ENCODE measurements at regions not wholly inside any gene's neighbourhood (a gene's known extent, or its start where the extent isn't known, plus 50 kb on each side); places are given as distances from the start of the nearest gene placed in this dataset.
"Not testable (repeated sequence)": the region's sequence is repeated elsewhere in the genome, so short reads cannot be mapped to it uniquely, and the experiment has no call there.

DNA sequence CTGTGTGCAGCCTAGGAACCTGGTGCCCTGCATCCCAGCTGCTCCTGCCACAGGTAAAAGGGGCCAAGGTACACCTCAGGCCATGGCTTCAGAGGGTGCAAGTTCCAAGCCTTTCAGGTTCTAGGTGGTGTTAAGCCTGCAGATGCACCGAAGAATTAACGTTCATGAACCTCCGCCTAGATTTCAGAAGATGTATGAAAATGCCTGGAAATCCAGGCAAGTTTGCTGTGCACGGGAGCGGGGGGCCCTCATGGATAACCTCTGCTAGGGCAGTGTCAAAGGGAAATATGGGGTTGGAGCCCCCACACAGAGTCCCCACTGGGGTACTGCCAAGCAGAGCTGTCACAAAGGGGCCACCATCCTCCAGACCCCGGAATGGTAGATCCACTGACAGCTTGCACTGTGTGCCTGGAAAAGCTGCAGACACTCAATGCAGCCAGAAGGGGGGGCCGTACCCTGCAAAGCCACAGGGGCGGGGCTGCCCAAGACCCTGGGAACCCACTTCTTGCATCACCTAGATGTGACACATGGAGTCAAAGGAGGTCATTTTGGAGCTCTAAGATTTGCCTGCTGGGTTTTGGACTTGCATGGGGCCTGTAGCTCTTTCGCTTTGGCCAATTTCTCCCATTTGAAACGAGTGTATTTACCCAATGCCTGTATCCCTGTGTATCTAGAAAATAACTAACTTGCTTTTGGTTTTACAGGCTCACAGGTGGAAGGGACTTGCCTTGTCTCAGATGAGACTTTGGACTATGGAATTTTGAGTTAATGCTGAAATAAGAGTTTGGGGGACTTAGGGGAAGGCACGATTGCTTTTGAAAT is 145.2 kb upstream of the C1QTNF3 start:
- not testable (repeated sequence) for DNase-seq (ENCODE audit: low spot score)
- TF ChIP-seq CTCF (IDR thresholded peaks at IDR 0.05; ENCODE audit: extremely low read depth, missing control alignments), result peak; percentile 79

DNA sequence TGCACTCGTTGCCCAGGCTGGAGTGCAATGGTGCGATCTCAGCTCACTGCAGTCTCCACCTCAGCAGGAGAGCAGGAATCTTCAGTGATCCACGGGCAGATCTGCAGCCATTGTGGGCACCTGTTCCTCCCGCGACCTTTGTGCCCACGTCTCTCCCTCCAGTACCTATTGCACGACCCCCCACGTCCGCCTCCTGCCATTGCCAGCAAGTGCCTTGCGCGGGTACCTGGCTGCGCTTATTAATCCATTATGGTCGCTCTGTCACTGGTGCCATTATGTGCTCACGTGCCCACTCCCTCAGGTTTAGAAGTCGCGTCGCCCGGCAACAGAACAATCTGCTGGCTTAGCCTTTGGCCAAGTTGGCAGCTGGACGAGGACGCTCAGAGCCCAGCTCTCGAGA is 146.2 kb upstream of the C1QTNF3 start:
- not testable (repeated sequence) for DNase-seq (ENCODE audit: low spot score)

GRCh38 chr5:34189752-34190411 is 146.9 kb upstream of the C1QTNF3 start:
- DNase-seq (ENCODE audit: low spot score), result peak; percentile 18

GRCh38 chr5:34190466-34190865 is 147.5 kb upstream of the C1QTNF3 start:
- not testable (repeated sequence) for DNase-seq (ENCODE audit: low spot score)

GRCh38 chr5:34191279-34191744 is 148.3 kb upstream of the C1QTNF3 start:
- DNase-seq (ENCODE audit: low spot score), result not testable (repeated sequence)

DNA sequence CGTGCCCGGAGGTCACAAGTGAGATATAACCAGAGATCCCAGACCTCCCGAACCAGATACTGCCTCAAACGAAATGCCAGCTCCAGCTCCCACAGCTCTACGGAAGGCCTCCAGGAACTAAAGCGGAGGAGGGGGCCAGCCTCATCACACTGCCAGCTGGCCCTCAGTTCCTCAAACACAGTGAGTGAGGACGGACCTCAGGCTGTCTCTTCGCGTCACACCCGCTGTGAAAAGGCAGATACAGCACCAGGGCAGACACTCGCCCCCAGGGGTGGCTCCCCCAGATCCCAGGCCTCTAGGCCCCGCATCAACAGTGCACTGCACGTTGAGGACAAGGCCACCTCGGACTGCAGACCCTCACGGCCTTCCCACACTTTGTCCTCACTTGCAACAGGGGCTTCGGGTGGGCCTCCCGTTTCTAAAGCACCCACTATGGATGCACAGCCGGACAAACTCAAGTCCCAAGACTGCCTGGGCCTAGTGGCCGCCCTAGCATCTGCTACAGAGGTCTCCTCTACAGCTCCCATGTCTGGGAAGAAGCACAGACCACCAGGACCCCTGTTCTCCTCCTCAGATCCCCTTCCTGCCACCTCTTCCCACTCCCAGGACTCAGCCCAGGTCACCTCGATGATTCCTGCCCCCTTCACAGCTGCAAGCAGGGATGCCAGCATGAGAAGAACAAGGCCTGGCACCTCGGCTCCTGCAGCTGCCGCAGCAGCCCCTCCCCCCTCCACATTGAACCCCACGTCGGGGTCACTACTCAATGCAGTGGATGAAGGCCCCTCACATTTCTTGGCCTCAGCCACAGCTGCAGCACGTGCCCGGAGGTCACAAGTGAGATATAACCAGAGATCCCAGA is 149.3 kb upstream of the C1QTNF3 start:
- not testable (repeated sequence) for DNase-seq (ENCODE audit: low spot score)

DNA sequence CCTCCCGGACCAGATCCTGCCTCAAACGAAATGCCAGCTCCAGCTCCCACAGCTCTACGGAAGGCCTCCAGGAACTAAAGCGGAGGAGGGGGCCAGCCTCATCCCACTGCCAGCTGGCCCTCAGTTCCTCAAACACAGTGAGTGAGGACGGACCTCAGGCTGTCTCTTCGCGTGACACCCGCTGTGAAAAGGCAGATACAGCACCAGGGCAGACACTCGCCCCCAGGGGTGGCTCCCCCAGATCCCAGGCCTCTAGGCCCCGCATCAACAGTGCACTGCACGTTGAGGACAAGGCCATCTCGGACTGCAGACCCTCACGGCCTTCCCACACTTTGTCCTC is 149.9 kb upstream of the C1QTNF3 start:
- DNase-seq (ENCODE audit: low spot score), result not testable (repeated sequence)

- not testable (repeated sequence) for DNase-seq (ENCODE audit: low spot score)
Observed at GRCh38 chr5:34193297-34193696, 150.3 kb upstream of the C1QTNF3 start.

- not testable (repeated sequence) for DNase-seq (ENCODE audit: low spot score)
Observed at GRCh38 chr5:34193804-34194203, 150.8 kb upstream of the C1QTNF3 start.

DNA sequence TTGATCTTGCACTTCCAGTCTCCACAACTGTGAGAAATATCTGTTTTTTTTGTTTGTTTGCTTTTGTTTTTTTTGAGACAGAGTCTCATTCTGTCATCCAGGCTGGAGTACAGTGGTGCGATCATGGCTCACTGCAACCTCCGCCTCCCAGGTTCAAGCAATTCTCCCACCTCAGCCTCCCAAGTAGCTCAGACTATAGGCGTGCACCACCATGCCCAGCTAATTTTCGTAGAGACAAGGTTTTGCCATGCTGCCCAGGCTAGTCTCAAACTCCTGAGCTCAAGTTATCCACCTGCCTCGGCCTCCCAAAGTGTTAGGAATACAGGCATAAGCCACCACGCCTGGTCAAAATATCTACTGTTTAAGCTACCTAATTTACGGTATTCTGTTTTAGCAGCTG is 153.1 kb upstream of the C1QTNF3 start:
- not testable (repeated sequence) for DNase-seq (ENCODE audit: low spot score)

DNA sequence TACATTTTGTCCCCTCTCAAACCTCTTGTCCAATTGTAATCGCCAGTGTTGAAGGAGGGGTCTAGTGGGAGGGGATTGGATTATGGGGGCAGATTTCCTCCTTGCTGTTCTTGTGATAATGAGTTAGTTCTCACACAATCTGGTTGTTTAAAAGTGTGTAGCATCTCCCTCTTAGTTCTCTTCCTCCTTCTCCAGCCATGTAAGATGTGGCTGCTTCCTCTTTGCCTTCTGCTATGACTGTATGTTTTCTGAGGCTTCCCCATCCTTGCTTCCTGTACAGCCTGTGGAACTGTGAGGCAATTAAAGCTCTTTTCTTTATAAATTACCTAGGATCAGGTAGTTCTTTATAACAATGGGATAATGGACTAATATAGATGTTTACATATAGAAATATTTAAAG is 162.3 kb upstream of the C1QTNF3 start:
- DNase-seq (ENCODE audit: low spot score), result not testable (repeated sequence)

- not testable (repeated sequence) for DNase-seq (ENCODE audit: low spot score)
Observed at GRCh38 chr5:34217386-34217785, 174.4 kb upstream of the C1QTNF3 start.

DNA sequence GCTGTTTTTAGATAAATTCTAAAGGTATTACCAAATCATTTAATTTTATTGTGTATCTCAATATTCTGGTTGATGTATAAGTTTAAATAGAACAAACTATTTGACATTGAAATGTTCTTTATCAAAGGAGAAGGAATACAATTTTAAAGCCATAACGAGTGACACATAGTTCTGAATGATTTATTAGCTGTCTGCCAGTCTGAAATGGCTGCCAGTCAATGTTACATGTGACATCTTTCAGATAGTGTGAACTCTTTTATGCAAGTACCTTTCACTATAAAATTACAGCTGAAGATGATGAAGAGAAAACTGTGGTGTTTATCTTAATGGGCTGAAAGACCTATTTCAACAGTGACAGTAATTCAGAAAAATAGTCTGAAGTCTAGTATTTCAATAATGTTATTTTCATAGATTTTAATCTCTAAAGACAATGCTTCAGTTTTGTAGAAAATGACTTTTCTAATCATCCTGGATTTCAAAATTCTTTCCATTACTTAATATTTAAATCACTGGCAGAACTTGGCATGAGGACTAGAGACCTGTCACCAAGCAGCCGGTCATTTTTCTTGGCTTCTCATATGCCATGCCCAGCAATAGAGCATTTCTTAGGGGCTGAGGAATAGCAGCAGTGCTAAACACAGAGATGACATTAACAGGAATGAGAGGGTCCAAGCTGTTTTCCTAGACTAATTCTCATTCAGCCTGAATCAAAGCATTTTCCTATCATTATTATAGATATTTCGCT is 178.5 kb upstream of the C1QTNF3 start:
- not testable (repeated sequence) for DNase-seq (ENCODE audit: low spot score)

DNA sequence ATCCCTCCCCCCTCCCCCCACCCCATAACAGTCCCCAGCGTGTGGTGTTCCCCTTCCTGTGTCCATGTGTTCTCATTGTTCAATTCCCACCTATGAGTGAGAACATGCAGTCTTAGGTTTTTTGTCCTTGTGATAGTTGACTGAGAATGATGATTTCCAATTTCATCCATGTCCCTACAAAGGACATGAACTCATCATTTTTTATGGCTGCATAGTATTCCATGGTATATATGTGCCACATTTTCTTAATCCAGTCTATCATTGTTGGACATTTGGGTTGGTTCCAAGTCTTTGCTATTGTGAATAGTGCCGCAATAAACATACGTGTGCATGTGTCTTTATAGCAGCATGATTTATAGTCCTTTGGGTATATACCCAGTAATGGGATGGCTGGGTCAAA is 180.1 kb upstream of the C1QTNF3 start:
- DNase-seq (ENCODE audit: low spot score), result not testable (repeated sequence)

- not testable (repeated sequence) for DNase-seq (ENCODE audit: low spot score)
Observed at GRCh38 chr5:34230402-34230801, 187.4 kb upstream of the C1QTNF3 start.

DNA sequence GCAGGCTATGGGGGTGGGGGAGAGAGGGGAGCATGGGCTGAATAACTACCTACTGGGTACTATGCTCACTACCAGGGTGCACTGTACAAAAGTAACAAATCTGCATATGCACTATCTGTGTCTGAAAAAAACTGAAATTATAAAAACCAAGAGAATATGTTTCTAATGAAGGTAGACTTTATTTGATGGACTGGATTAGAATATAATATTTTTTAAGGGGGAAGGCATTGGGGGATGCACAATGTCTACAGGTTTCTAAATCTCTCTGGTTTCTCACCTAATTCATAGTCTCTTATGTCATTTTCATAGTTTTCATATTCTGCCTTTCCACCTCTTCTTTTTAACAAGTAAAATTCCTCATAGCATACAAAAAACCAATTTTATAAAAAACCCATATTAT is 200.8 kb upstream of the C1QTNF3 start:
- not testable (repeated sequence) for DNase-seq (ENCODE audit: low spot score)

GRCh38 chr5:34244281-34245031 is 201.4 kb upstream of the C1QTNF3 start:
- not testable (repeated sequence) for DNase-seq (ENCODE audit: low spot score)

GRCh38 chr5:34245032-34245394 is 202.0 kb upstream of the C1QTNF3 start:
- not testable (repeated sequence) for DNase-seq (ENCODE audit: low spot score)

DNA sequence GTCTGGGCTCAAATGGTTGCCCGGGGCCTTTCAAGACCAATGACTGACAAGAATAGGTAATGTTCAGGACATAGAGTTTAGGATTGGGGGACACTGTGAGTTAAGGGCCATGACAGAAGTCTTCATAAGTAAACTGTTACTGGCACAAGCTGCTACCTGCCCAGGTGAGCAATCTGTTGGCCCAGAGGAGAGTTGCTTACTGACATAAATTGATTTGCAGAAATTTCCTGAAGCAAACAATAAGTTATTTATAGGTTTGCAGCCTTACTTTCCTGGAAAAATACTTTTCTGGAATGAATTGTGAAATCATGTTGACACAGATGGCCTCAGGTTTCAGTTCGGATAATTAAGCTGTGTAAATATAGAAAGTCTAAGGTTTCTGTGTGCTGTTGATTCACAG is 202.8 kb upstream of the C1QTNF3 start:
- DNase-seq (ENCODE audit: low spot score), result not testable (repeated sequence)

Measured in GM20000 (cell line).